ENCODE measurements at regions not wholly inside any gene's neighbourhood (a gene's known extent, or its start where the extent isn't known, plus 50 kb on each side); places are given as distances from the start of the nearest gene placed in this dataset.

DNA sequence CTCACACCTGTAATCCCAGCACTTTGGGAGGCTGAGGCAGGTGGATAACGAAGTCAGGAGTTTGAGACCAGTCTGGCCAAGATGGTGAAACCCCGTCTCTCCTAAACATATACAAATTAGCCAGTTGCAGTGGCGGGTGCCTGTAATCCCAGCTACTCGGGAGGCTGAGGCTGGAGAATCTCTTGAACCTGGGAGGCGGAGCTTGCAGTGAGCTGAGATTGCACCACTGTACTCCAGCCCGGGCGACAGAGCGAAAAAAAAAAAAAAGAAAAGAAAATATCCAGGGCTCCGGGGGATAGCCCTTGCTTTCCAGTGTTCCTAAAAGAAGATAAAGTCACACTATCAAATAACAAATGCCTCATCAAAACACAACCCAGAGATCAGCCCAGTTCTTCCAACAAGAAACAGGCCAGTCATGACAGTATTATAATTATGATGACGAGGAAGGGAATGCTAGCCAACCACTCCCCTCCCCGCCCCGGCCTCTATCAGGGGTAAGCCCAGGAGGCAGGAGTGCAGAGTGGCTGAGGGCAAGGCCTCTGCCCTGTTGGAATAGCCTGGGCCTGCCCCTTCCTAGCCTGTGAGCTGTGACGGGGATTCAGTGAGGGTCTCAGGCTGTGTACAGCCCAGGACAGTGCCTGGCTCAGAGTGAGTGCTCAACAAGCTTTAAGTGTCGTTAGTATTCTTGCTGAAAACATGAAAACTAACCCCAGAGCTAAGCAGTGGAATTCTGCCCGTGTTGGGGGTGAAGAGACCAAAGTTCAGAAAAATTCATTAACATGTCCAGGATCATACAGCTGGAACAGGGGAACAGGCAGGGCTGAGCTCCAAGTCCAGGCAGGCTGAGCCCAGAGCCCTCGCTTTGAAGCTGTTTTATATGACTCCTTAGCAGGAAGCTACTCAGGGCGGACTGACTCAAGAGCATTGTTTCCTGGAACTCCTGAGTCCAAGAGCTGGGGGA lies 54.3 kb downstream of the FAM241B start:
- peak; percentile 56 for DNase-seq (ENCODE audit: low spot score)

DNA sequence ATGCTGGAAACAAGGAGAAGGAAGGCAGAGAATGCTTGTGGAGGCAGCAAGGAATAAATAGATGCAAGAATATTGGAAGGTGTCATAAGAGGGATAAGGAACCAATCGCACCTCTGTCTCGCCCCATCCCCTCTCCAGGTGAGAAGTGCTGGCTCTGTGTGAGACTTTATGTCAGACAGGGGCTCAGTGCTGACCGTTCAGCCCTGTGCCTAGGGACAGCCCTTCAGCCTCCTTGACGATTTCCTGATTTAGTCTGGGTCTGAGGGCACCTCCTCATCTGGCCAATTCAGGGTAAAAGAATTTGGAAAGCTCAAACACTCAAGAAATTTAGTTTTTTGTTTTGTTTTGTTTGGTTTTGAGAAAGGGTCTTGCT lies 54.9 kb downstream of the FAM241B start:
- DNase-seq (ENCODE audit: low spot score) = no peak

DNA sequence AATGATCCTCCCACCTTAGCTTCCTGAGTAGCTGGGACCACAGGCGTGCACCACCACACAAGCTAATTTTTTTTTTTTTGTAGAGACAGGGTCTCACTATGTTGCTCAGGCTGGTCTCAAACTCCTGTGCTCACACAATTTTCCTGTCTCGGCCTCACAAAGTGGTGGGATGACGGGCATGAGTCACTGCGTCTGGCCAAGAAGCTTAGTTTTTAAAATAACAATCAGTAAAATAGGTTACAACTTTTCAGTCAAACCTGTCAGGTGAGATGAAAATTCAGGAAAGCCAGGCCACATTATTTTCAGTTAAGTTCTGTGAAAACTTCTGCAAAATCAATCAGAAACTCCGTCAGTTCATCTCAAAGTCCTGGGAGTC lies 55.4 kb downstream of the FAM241B start:
- DNase-seq (ENCODE audit: low spot score) = no peak

DNA sequence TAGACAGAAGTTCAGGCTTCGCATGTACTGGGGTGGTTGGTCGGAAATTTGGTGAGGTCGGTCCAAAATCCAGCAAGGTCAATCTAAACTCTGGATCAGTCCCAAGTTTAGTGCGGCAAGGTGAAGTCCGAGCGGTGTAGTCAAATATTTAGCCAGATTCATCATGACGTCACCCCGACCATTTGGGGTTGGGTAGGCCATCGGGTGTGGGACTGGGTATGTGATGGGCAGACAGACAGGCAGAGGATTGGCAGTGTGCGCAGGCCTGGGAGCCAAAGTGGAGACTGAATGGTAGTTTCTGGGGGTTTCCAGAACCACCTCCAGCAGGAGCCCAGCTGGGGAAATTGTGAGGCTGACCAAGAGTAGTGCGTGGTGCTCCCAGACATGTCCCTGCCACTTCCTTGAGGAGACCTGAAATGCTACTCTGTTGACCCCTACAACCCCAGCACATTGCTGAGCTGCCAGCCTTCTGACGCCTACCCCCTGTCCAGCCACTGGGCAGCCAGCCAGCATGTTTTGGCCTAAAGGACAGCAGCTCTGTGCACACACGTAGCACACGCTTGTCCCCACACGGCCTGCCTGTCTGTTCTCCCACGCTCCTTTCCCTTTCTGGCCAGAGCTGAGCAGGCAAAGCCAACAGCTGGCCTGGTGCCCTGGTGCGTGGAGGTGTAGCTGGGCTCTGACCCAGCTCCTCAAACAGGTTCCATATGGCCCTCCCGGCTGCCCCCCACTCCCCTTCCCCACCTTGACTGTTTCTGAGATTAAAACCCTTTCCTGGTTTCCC lies 55.9 kb downstream of the FAM241B start:
- peak; percentile 7 for DNase-seq (ENCODE audit: low spot score)

- DNase-seq (ENCODE audit: low spot score) = peak; percentile 5
Measured at GRCh38 chr10:69686866-69687265, 56.8 kb downstream of the FAM241B start.

GRCh38 chr10:69687426-69687825 lies 57.4 kb downstream of the FAM241B start:
- no peak for DNase-seq (ENCODE audit: low spot score)

GRCh38 chr10:69692267-69692666 lies 62.2 kb downstream of the FAM241B start:
- peak; percentile 18 for DNase-seq (ENCODE audit: low spot score)

DNA sequence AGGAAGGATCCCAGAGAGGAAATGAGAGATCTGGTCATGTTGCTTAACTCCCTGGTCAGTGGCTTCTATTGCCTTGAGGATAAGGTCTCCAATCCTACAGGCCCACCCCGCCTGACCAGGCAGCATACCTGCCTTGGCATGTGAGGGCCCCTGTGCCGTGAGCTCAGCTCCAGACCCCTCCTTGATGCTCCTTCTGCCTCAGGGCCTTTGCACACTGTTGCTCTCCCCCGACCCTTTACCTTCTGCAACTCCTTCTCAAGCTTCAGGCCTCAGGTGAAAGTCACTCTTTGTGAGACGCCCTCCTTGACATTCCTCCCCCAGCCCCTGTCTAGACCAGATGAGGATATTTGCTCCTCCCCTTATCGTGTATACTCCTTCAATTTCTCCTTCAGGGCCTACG lies 62.8 kb downstream of the FAM241B start:
- peak; percentile 4 for DNase-seq (ENCODE audit: low spot score)

DNA sequence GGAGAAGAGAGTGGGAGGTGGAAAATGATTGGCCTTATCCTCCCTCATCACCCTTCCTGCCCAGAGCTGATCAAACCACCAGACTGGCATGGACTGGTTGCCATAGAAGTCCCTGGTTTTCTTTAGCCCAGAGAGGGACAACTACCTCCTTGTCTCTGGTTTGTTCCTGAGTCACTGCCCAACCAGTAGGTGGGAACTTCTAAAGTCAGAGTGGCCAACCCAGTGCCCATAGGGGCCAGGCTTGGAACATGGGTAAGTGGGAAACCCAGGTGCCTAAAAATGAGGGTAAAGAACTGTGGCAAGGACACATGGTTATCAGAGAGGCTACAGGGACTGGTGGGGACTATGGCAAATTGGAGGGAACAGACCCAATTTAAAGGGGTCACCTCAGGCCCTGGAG lies 63.8 kb downstream of the FAM241B start:
- DNase-seq (ENCODE audit: low spot score) = peak; percentile 6

- peak; percentile 89 for DNase-seq (ENCODE audit: low spot score)
Measured at GRCh38 chr10:69696073-69696731, 66.2 kb downstream of the FAM241B start.

- DNase-seq (ENCODE audit: low spot score) = peak; percentile 5
Measured at GRCh38 chr10:69697006-69697405, 67.0 kb downstream of the FAM241B start.

DNA sequence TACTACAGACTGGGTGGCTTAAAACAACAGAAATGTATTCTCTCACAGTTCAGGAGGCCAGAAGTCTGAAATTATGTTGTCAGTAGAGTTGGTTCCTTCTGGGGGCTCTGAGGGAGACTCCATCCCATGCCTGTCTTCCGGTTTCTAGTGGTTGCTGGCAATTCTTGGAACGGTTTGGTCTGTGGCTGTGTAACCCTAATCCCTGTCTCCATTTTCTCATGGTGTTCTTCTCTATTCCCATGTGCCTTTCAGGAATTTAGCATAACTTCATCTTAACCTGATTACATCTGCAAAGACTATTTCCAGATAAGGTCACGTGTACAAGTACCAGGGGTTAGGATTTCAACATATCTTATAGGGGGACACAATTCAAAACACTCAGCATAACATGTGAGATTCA lies 73.2 kb downstream of the FAM241B start:
- DNase-seq (ENCODE audit: low spot score) = no peak

DNA sequence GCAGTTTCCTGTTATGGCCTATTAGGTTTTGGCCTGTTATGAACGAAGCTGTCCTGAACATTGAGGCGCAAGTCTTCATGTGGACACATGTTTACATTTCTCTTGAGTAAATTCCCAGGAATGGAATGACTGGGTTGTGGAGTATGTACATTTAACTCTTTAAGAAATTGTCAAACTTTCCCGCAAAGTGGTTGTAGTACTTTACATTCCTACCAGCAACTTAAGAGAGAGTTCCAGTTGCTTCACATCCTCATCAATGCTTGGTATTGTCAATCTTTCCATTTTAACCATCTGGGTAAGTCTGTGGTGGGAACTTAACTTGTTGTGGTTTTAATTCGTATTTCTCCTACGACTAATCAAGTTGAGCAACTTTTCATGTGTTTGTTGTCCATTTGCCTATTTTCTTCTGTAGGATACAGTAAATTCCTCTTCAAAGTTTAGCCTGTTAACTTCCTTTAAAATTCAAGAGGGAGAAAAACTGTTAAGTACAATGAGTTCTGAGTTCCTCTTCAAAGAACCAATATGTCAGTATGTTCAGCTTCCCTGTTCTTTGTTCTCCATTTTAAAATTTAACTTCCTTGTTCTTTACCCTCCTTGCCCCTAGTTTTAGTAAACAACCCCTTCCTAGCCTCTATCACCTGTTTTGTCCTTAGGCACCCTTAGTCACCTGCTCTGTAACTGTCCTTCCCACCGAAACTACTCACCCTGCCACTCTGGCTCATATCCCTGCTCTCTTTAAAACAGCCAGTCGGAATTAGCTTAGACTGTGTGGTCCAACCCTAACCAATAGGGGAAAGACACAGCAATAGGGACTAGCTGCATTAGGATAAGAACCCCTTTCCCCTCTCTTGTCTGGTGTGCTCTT lies 74.0 kb downstream of the FAM241B start:
- DNase-seq (ENCODE audit: low spot score) = peak; percentile 10

- peak; percentile 3 for DNase-seq (ENCODE audit: low spot score)
Measured at GRCh38 chr10:69709366-69709941, 79.4 kb downstream of the FAM241B start.

- DNase-seq (ENCODE audit: low spot score) = peak; percentile 7
Measured at GRCh38 chr10:69710008-69710888, 80.2 kb downstream of the FAM241B start.

DNA sequence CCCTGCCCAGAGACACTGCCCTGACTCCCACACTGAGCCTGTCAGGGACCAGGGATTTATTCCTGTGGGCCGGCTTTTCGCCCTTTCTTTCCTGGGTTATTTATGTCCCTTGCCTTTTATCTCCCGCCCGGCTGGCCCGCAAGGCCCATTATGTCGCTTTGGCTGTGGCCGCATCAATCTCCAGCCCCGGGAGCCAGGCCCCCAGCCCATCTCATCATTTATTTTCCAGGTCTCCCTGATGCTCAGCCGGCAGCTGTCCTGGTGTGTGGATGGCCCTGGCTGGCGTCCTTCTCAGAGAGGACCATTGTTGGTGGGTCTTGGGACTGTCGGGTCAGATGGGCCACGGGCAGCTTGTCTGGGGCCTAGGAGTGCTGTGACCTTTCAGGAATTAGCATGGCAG lies 82.3 kb downstream of the FAM241B start:
- DNase-seq (ENCODE audit: low spot score) = no peak

GRCh38 chr10:69714572-69714971 lies 84.5 kb downstream of the FAM241B start:
- no peak for DNase-seq (ENCODE audit: low spot score)

DNA sequence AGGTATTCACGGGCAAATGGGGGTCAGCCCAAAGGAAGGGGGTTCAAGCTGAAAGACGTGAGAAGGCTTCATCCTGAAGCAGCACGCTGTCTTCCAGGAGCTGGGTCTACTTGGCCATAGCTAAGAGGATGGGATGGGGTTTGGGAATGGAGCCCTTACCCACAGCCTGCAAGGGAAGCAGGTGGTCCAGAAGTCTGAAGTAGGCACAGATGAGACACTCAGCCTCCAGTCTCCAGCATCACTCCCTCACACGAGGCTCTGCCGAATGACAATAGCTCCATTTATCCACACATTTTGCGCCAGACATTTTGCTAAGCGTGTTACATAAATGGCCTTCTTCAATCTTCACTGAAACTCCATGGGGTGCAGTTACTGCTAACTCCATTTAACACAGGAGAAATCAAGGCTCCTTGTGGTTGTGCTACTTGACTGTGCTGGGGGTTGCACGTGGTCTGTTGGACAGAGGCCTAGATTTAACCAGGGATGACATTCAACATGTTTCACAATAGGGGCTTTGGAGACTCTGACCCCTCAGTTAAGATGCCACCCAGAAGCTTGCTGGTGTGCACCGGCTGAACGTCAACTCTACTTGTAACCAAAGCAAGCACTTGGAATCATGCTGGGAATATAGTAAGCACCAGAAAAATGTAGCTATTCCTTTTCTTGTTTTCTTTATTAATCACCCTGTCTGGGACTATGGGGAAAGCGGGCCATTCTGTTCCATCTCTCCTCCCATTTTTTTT lies 85.3 kb downstream of the FAM241B start:
- peak; percentile 67 for DNase-seq (ENCODE audit: low spot score)

- no peak for DNase-seq (ENCODE audit: low spot score)
Measured at GRCh38 chr10:69715899-69716606, 85.7 kb upstream of the COL13A1 start.
